ENCODE measurements at regions not wholly inside any gene's neighbourhood (a gene's known extent, or its start where the extent isn't known, plus 50 kb on each side); places are given as distances from the start of the nearest gene placed in this dataset.
"Not testable (repeated sequence)": the region's sequence is repeated elsewhere in the genome, so short reads cannot be mapped to it uniquely, and the experiment has no call there.

DNA sequence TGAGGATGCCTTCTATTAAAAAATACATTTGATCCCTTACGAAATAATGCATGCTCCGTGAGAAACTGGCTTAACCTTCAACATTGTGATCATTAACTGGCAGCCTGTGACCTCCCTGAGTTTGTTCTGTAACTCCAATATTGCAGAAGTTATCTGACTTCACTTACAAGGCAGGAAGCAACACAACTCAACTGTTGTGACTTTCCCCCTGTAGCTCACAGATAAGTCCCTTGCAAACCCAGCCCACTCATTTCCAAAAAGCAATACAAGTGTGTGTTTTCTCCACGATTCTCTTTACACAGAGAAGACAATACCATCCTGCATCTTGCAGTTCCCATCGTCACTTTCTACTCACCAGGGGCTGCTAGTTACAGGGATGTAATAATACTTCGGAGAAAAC is 304.7 kb upstream of the TMEM132C start:
- no peak for DNase-seq (ENCODE audit: low read depth)
- TF ChIP-seq, protein P1, sequence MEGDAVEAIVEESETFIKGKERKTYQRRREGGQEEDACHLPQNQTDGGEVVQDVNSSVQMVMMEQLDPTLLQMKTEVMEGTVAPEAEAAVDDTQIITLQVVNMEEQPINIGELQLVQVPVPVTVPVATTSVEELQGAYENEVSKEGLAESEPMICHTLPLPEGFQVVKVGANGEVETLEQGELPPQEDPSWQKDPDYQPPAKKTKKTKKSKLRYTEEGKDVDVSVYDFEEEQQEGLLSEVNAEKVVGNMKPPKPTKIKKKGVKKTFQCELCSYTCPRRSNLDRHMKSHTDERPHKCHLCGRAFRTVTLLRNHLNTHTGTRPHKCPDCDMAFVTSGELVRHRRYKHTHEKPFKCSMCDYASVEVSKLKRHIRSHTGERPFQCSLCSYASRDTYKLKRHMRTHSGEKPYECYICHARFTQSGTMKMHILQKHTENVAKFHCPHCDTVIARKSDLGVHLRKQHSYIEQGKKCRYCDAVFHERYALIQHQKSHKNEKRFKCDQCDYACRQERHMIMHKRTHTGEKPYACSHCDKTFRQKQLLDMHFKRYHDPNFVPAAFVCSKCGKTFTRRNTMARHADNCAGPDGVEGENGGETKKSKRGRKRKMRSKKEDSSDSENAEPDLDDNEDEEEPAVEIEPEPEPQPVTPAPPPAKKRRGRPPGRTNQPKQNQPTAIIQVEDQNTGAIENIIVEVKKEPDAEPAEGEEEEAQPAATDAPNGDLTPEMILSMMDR (IDR thresholded peaks at IDR 0.05; ENCODE audit: insufficient read depth, low read depth, low read length), result no peak
- no peak overlapping the region for H3K4me3 ChIP-seq (ENCODE audit: low read depth, low read length)

GRCh38 chr12:127963933-127964332 is 303.0 kb upstream of the TMEM132C start:
- peak; percentile 55 for DNase-seq (ENCODE audit: low read depth)
- no peak overlapping the region for H3K4me3 ChIP-seq (ENCODE audit: low read depth, low read length)
- TF ChIP-seq, protein P1 (IDR thresholded peaks at IDR 0.05; ENCODE audit: insufficient read depth, low read depth, low read length), result no peak

DNA sequence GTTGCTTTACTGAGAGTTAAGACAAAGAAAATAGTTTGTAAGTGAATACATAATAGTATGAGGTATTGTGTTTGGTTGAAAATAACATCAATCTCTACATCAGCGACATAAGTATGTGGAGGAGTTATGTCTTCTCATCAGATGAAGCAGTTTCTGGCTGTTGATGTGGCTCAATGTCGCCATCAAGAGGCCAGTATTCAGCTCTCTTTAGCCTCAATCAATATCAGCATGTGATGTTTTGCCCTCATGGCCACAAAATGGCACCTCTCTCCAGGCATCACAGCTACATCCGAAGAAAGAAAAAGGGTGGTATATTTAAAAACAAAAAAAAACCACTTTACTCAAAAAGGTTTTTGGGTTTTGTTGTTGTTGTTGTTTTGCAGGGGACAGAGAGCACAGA is 302.3 kb upstream of the TMEM132C start:
- peak; percentile 78 for DNase-seq (ENCODE audit: low read depth)
- no peak overlapping the region for H3K4me3 ChIP-seq (ENCODE audit: low read depth, low read length)
- TF ChIP-seq, protein P1 (IDR thresholded peaks at IDR 0.05; ENCODE audit: insufficient read depth, low read depth, low read length), result peak; percentile 51

GRCh38 chr12:127966331-127966730 is 300.6 kb upstream of the TMEM132C start:
- H3K4me3 ChIP-seq (ENCODE audit: low read depth, low read length), result no peak overlapping the region
- TF ChIP-seq, protein P1 (IDR thresholded peaks at IDR 0.05; ENCODE audit: insufficient read depth, low read depth, low read length), result no peak
- DNase-seq (ENCODE audit: low read depth), result no peak

- DNase-seq (ENCODE audit: low read depth), result no peak
- H3K4me3 ChIP-seq (ENCODE audit: low read depth, low read length), result no peak overlapping the region
- TF ChIP-seq, protein P1 (IDR thresholded peaks at IDR 0.05; ENCODE audit: insufficient read depth, low read depth, low read length), result no peak
Measured at GRCh38 chr12:127970491-127970890, 296.5 kb upstream of the TMEM132C start.

GRCh38 chr12:127980585-127980984 is 286.4 kb upstream of the TMEM132C start:
- TF ChIP-seq, protein P1 (IDR thresholded peaks at IDR 0.05; ENCODE audit: insufficient read depth, low read depth, low read length), result no peak
- no peak for DNase-seq (ENCODE audit: low read depth)
- no peak overlapping the region for H3K4me3 ChIP-seq (ENCODE audit: low read depth, low read length)

DNA sequence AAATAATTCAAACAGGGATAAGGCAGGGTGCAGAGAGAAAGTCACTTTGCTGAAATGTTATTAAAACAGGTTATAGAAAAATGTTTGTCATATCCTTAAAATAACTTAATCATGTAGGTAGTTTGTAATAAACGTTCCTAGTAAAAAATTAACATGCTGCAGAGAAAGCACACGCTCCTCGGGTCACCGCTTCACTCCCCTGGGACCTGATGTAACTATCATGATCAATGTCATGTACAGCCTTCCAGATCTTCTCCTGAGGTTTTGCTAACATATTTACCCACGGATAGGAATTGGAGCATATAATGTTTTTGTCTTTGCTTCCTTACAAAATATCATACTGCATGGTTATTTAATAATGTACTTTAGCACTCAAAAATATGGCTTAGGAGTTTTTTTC is 285.1 kb upstream of the TMEM132C start:
- no peak for DNase-seq (ENCODE audit: low read depth)
- H3K4me3 ChIP-seq (ENCODE audit: low read depth, low read length), result no peak overlapping the region
- TF ChIP-seq, protein P1 (IDR thresholded peaks at IDR 0.05; ENCODE audit: insufficient read depth, low read depth, low read length), result no peak

GRCh38 chr12:127983213-127983791 is 283.7 kb upstream of the TMEM132C start:
- DNase-seq (ENCODE audit: low read depth), result not testable (repeated sequence)
- H3K4me3 ChIP-seq (ENCODE audit: low read depth, low read length), result peak overlapping the region; percentile 10
